ENCODE measurements at regions not wholly inside any gene's neighbourhood (a gene's known extent, or its start where the extent isn't known, plus 50 kb on each side); places are given as distances from the start of the nearest gene placed in this dataset.
A peak's percentile ranks its signal among the peaks of the same experiment; 100 is the strongest.

- DNase-seq, result no peak
Measured at GRCh38 chr2:45173513-45173912, 164.3 kb upstream of the SIX2 start.

GRCh38 chr2:45172760-45173392 is 163.6 kb upstream of the SIX2 start:
- DNase-seq, result no peak

- DNase-seq, result no peak
Measured at GRCh38 chr2:45172142-45172541, 162.9 kb upstream of the SIX2 start.

- no peak for DNase-seq
Measured at GRCh38 chr2:45171136-45171501, 161.9 kb upstream of the SIX2 start.

- peak; percentile 66 for DNase-seq
Measured at GRCh38 chr2:45170191-45171135, 161.2 kb upstream of the SIX2 start.

GRCh38 chr2:45169339-45170190 is 160.3 kb upstream of the SIX2 start:
- peak; percentile 72 for DNase-seq

- no peak for DNase-seq
Measured at GRCh38 chr2:45168711-45169338, 159.6 kb upstream of the SIX2 start.

- no peak for DNase-seq
Measured at GRCh38 chr2:45167920-45168629, 158.8 kb upstream of the SIX2 start.

- no peak for DNase-seq
Measured at GRCh38 chr2:45166229-45166890, 157.1 kb upstream of the SIX2 start.

- no peak for DNase-seq
Measured at GRCh38 chr2:45162711-45163110, 153.5 kb upstream of the SIX2 start.

- no peak for DNase-seq
Measured at GRCh38 chr2:45156605-45157004, 147.4 kb upstream of the SIX2 start.

- DNase-seq, result no peak
Measured at GRCh38 chr2:45154606-45155155, 145.4 kb upstream of the SIX2 start.

GRCh38 chr2:45154144-45154543 is 144.9 kb upstream of the SIX2 start:
- DNase-seq, result no peak

- no peak for DNase-seq
Measured at GRCh38 chr2:45153121-45153520, 143.9 kb upstream of the SIX2 start.

GRCh38 chr2:45152691-45153090 is 143.4 kb upstream of the SIX2 start:
- DNase-seq, result no peak

GRCh38 chr2:45145073-45145899 is 136.0 kb upstream of the SIX2 start:
- DNase-seq, result no peak

GRCh38 chr2:45141883-45142866 is 132.9 kb upstream of the SIX2 start:
- no peak for DNase-seq

- DNase-seq, result no peak
Measured at GRCh38 chr2:45140675-45141074, 131.4 kb upstream of the SIX2 start.

- DNase-seq, result no peak
Measured at GRCh38 chr2:45138904-45139303, 129.7 kb upstream of the SIX2 start.

Measured in right forelimb (tissue), 1 donor.